ENCODE measurements at regions not wholly inside any gene's neighbourhood (a gene's known extent, or its start where the extent isn't known, plus 50 kb on each side); places are given as distances from the start of the nearest gene placed in this dataset.

GRCh38 chr2:186170693-186171092 lies 315.4 kb upstream of the ZC3H15 start (continued):
- no peak for TF ChIP-seq ZNF780A (CRISPR knock-in tag; IDR thresholded peaks at IDR 0.05)
- TF ChIP-seq, protein P1, sequence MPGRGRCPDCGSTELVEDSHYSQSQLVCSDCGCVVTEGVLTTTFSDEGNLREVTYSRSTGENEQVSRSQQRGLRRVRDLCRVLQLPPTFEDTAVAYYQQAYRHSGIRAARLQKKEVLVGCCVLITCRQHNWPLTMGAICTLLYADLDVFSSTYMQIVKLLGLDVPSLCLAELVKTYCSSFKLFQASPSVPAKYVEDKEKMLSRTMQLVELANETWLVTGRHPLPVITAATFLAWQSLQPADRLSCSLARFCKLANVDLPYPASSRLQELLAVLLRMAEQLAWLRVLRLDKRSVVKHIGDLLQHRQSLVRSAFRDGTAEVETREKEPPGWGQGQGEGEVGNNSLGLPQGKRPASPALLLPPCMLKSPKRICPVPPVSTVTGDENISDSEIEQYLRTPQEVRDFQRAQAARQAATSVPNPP (IDR thresholded peaks at IDR 0.05; ENCODE audit: borderline replicate concordance, insufficient read depth, insufficient read length), result no peak
- no peak for TF ChIP-seq CEBPG (CRISPR knock-in tag; IDR thresholded peaks at IDR 0.05)
- no peak for TF ChIP-seq CEBPG (tag; conservative IDR thresholded peaks at IDR 0.05 in 1 of 2, IDR thresholded peaks at IDR 0.05 in 1 of 2)
- no peak for TF ChIP-seq HNRNPK (IDR thresholded peaks at IDR 0.05; ENCODE audit: low read depth, low read length, poor library complexity, severe bottlenecking)
- TF ChIP-seq CEBPB (tag; IDR thresholded peaks at IDR 0.05), result no peak
- TF ChIP-seq EWSR1 (IDR thresholded peaks at IDR 0.05; ENCODE audit: borderline replicate concordance, low read depth, partially characterized antibody), result no peak
- no peak for TF ChIP-seq RUNX1 (IDR thresholded peaks at IDR 0.05; ENCODE audit: low read depth)
- TF ChIP-seq MCM7 (IDR thresholded peaks at IDR 0.05), result no peak
- TF ChIP-seq C11orf30 (IDR thresholded peaks at IDR 0.05; ENCODE audit: low read depth), result no peak
- TF ChIP-seq BRD9 (IDR thresholded peaks at IDR 0.05; ENCODE audit: low read depth, partially characterized antibody), result no peak
- no peak for TF ChIP-seq ZNF12 (CRISPR knock-in tag; IDR thresholded peaks at IDR 0.05)
- no peak for TF ChIP-seq ZNF551 (CRISPR knock-in tag; IDR thresholded peaks at IDR 0.05)
- TF ChIP-seq XRCC3 (IDR thresholded peaks at IDR 0.05), result no peak
- no peak for TF ChIP-seq ZNF436 (CRISPR knock-in tag; IDR thresholded peaks at IDR 0.05)
- TF ChIP-seq, protein P2, sequence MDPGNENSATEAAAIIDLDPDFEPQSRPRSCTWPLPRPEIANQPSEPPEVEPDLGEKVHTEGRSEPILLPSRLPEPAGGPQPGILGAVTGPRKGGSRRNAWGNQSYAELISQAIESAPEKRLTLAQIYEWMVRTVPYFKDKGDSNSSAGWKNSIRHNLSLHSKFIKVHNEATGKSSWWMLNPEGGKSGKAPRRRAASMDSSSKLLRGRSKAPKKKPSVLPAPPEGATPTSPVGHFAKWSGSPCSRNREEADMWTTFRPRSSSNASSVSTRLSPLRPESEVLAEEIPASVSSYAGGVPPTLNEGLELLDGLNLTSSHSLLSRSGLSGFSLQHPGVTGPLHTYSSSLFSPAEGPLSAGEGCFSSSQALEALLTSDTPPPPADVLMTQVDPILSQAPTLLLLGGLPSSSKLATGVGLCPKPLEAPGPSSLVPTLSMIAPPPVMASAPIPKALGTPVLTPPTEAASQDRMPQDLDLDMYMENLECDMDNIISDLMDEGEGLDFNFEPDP (CRISPR knock-in tag; IDR thresholded peaks at IDR 0.05), result no peak
- no peak for TF ChIP-seq CREM (IDR thresholded peaks at IDR 0.05; ENCODE audit: low read depth)
